ENCODE measurements at regions not wholly inside any gene's neighbourhood (a gene's known extent, or its start where the extent isn't known, plus 50 kb on each side); places are given as distances from the start of the nearest gene placed in this dataset.

GRCh38 chr3:8145661-8146060, 356.0 kb upstream of the LMCD1 start:
- TF ChIP-seq CTCF (IDR thresholded peaks at IDR 0.05) (no peak), POLR2A (IDR thresholded peaks at IDR 0.05) (no peak)
